HG03175 (cell line): ENCODE measurements at regions not wholly inside any gene's neighbourhood (a gene's known extent, or its start where the extent isn't known, plus 50 kb on each side); places are given as distances from the start of the nearest gene placed in this dataset.

ENCODE experiments used
- ATAC-seq: cut with Tn5 transposase; IDR thresholded peaks from one replicate; pipeline ENCODE4 v1.9.1; 2021; ENCODE audit warnings: mild to moderate bottlenecking, moderate library complexity; ENCODE audit not compliant: unreplicated experiment

DNA sequence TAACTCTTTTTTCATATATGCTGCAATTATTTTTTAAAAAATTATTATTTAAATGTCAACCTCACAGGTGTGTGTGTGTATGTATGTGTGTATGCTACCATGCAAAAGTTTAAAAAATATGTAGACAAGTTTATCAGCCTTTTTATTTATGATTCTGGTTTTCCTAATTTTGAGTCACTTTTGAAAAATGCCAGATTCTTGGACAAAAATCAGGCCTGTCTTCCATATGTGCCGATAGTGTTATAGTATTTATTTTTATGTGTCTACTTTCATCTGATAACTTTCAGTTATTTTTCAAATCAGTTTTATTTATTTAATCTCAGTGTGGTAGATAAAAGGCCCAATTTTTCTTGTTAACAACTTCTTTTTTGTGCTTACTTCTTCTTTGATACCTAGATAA is 176.2 kb downstream of the RDH14 start:
- no peak for ATAC-seq

GRCh38 chr2:18381386-18381785 is 179.1 kb downstream of the RDH14 start:
- no peak for ATAC-seq

DNA sequence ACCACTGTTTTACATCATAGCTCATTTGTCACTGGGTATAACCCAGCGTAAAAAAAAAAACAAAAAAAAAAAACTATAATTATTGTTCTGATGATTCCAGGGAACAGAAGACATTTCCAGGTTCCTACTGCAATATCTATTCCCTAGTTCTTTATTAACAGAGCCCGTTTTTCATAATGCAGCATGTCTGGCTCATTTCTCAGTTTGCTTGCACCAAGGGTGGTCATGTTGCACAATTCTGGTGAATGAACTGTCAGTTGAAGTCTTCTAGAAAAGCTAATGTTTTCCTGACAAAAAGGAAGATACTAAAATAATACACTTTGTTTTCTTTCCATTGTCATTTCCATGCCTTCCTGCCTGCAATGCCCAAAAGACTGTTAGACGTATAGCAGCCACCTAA is 180.1 kb downstream of the RDH14 start:
- ATAC-seq = no peak

DNA sequence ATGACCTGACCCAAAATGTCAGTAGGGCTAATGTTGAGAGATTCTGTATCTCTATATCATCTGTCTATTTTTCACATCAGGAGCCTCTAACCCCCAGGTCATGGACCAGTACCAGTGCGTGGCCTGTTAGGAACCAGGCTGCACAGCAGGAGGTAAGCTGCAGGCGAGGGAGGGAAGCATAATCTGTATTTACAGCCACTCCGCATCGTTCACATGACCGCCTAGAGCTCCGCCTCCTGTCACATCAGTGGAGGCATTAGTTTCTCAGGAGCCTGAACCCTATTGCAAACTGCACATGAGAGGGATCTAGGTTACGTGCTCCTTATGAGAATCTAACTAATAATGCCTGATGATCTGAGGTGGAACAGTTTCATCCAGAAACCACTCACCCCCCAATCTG is 180.6 kb downstream of the RDH14 start:
- no peak for ATAC-seq

- peak; percentile 86 for ATAC-seq
Observed at GRCh38 chr2:18378020-18378653, 182.3 kb downstream of the RDH14 start.

DNA sequence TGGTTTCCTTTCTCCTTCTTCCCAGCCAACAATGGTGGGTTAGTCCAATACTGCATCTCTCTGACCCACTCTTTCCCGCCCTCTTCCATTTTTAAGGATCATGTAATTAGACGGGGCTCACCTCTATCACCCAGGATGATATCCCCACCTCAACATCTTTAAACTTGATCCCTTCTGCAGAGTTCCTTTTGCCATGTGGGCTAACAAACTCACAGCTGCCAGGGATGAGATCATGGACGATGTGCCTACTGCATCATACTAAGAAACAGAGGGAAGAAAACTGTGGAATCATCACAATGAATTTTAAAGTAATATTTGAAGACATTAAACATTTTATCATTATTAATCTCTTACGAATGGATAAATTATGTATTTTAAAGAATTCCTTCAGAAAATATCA is 183.5 kb downstream of the RDH14 start:
- no peak for ATAC-seq

DNA sequence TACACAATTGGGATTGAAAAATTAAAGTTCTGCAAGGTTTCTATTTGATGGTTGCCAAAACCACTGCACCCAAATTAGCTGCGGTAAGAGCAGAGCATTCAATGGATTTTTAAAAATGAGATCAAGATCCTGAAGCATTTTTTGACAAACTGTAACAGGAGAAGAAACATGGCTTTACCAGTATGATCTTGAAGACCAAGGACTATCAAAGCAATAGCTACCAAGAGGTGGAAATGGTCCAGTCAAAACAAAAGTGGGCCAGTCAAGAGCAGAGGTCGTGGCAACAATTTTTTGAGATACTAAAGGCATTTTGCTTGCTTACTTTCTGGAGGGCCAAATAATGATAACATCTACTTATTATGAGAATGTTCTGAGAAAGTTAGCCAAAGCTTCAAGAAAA is 186.8 kb downstream of the RDH14 start:
- no peak for ATAC-seq

GRCh38 chr2:18373081-18373480 is 187.4 kb downstream of the RDH14 start:
- no peak for ATAC-seq

- ATAC-seq = no peak
Observed at GRCh38 chr2:18372641-18373040, 187.8 kb downstream of the RDH14 start.

GRCh38 chr2:18369760-18370159 is 190.7 kb downstream of the RDH14 start:
- no peak for ATAC-seq

DNA sequence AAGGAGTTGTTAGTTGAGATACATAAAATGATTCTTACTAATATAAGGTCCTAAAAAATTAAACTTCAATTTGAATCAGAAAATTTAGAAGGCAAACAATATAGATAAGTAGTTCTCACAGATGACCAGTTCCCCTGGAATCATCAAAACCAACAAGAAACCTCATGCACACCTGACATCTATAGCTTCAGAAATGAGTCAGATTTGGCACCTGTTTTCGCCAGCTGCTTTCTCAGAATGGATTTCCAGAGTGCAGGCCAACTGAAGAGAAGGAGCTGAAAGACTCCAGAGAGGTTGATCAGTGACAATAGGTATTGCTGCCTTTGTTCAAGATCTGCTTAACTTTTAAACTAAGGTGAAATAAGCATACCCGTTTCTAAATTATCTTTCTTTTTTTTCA is 192.4 kb downstream of the RDH14 start:
- ATAC-seq = no peak

DNA sequence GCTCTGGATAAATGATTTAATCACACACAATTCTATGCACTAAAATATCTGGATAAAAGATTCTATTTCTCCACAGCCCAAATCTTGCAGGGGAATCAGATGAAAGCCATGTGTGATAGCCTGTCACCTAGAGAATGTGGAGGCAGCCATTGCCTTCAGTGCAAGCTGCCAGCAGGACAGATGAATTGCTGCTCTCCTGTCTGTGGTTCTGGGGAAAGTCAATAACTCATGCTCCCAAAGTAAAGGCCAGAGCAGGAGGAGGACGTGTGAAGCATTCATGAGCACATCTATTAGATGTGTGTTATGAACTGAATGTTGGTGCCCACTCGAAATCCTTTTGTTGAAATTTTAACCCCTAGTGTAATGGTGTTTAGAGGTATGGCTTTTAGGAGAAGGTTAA is 195.1 kb downstream of the RDH14 start:
- no peak for ATAC-seq

DNA sequence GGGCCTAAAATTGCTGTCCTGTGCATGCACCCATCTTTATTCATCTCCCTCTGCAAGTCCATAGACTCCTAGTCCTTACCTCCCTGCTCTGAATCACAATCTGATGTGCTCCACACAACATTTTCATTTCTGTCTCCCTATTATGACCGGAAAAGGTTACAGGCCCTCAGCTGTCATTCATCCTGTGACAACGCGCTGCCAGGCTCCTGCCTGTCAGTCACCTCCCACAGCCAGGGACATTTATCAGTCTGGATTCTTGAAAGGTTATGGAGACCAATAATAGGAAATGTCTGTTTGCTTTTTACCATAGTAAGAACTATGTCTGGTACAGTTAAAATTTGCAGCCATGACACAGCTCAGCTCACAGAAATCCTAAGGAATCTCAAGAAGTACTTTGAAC is 197.1 kb downstream of the RDH14 start:
- ATAC-seq = no peak

- ATAC-seq = no peak
Observed at GRCh38 chr2:18362696-18363095, 197.8 kb downstream of the RDH14 start.

DNA sequence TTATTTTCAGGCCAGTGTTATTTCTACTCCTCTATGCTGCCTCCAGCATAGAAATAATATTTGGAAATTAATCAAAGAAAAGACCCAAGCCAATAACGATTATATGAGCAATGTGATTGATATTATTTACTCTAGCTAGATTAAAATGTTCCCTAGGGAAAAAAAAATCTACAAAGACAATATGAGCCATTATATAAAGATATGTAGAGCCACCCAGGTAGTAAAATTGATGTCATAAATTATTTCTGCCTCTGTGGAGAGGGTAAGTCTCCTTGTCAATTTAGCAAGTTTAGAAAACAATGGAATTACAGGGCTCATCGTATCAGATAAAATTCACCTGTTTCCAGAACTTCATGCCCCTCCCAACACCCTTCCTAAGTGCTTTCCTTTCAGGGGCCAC is 202.9 kb downstream of the RDH14 start:
- ATAC-seq = no peak

GRCh38 chr2:18356676-18357075 is 203.8 kb downstream of the RDH14 start:
- no peak for ATAC-seq

DNA sequence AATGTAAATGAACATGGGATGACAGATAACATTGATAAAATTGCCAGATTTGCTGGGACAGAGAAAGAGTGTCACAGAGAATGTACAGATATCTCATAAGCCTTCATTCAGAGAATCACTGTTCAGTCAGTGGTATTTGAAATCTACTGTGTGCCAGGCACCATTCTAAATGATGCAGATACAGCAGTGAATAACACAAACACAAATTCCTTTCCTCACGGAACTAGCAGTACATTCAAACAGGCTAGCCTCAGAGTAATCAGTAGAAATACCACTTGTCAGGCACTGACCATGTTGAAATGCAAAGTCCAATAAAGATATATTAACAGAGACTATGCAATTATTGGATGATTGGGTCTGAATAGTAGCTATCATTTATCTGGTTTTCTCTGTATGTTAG is 211.0 kb downstream of the RDH14 start:
- ATAC-seq = no peak

- ATAC-seq = no peak
Observed at GRCh38 chr2:18346874-18347273, 213.6 kb downstream of the RDH14 start.

DNA sequence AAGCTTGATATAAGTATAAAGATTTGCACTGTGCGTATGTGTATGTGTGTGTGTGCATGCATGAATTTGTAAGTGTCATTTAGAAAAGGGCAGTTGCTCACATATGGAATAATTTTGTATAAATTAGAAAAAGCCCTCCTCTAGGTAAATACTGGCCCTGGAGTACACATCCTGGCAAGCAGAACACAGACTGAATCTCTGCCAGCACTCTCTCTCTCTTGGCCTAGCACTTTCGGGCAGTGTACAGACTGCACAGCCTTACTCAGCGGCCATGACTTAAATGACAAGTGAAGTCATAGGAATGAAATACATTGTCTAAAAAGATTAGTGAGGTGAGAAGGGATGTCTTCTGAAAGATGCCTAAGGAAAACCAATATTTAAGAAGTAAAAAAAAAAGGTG is 214.1 kb downstream of the RDH14 start:
- no peak for ATAC-seq

- no peak for ATAC-seq
Observed at GRCh38 chr2:18345848-18346247, 214.6 kb downstream of the RDH14 start.

DNA sequence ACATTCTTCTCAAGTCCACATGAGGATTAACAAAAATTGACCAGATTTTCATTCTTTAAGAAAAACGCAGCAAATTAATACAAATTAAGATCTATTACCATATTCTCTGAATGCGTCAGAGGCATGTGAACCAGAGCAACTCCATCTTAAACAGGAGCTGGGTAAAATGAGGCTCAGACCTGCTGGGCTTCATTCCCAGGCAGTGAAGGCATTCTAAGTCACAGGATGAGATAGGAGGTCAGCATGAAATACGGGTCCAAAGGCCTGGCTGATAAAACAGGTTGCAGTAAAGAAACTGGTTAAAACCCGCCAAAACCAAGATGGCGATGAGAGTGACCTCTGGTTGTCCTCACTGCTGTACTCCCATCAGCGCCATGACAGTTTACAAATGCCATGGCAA is 217.6 kb downstream of the RDH14 start:
- ATAC-seq = no peak

- no peak for ATAC-seq
Observed at GRCh38 chr2:18339326-18339725, 221.1 kb downstream of the RDH14 start.

GRCh38 chr2:18336975-18337374 is 223.5 kb downstream of the RDH14 start:
- no peak for ATAC-seq

DNA sequence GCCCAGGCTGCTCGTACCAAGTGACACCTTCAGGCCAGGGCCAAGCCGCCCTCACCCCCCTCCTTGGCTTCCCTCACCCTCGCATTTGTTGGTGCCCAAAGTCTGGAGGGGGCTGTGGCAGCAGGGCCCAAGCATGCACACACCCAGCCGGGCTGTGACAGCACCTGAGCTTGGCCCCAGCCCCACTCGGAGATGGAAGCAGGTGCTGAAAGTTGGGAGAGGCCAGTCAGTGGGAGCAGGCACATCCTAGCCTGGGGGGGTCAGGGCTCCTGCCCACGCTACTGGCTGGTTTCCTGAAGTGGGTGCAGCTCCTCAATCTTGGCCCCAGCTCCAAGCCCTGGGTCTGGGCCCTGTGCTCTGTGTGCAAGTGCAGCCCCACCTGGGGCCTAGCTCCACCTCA is 228.0 kb downstream of the RDH14 start:
- ATAC-seq = no peak
